SK-N-MC (cell line): ENCODE measurements at regions not wholly inside any gene's neighbourhood (a gene's known extent, or its start where the extent isn't known, plus 50 kb on each side); places are given as distances from the start of the nearest gene placed in this dataset.

Experiments used
- DNase-seq: peaks from one replicate; pipeline ENCODE4 v3.0.0-alpha.2; 2011; ENCODE audit warnings: low read depth, low spot score
- H3K27ac ChIP-seq: fragments of 200-600 bp; sonication (generic); 2 replicates; pipeline ENCODE4 v1.5.1; 2016; ENCODE audit warnings: mixed run types
- H3K36me3 ChIP-seq: fragments of 200-600 bp; sonication (generic); 2 replicates; pipeline ENCODE4 v1.6.1; 2017; ENCODE audit warnings: antibody characterized with exemption, low read length, mixed read lengths; ENCODE audit not compliant: insufficient read depth
- H3K4me3 ChIP-seq: fragments of 200-600 bp; sonication (generic); 2 replicates; pipeline ENCODE4 v1.5.1; 2016
- H3K9ac ChIP-seq: fragments of 200-600 bp; sonication (generic); 2 replicates; pipeline ENCODE4 v1.8.0; 2017; ENCODE audit warnings: mixed run types, mixed read lengths; ENCODE audit not compliant: insufficient read length
- H3K9me3 ChIP-seq: fragments of 200-600 bp; sonication (generic); 2 replicates; pipeline ENCODE4 v1.6.1; 2017; ENCODE audit warnings: low read depth, mild to moderate bottlenecking, antibody characterized with exemption, low read length, moderate library complexity, mixed read lengths
- EZH2 ChIP-seq: fragments of 200-600 bp; sonication (generic); IDR thresholded peaks from one replicate; pipeline ENCODE4 v1.6.1; 2017; ENCODE audit warnings: antibody characterized with exemption
- FOXP2 ChIP-seq: optimal IDR thresholded peaks from 2 replicates; pipeline ENCODE3; 2011; ENCODE audit warnings: mild to moderate bottlenecking, moderate library complexity; ENCODE audit not compliant: insufficient read depth; ENCODE audit errors: extremely low read length, control extremely low read depth
- POLR2AphosphoS5 ChIP-seq: IDR thresholded peaks from 2 replicates; pipeline ENCODE4 v1.6.1; 2012; ENCODE audit warnings: mild to moderate bottlenecking, low read depth, low read length, borderline replicate concordance

DNA sequence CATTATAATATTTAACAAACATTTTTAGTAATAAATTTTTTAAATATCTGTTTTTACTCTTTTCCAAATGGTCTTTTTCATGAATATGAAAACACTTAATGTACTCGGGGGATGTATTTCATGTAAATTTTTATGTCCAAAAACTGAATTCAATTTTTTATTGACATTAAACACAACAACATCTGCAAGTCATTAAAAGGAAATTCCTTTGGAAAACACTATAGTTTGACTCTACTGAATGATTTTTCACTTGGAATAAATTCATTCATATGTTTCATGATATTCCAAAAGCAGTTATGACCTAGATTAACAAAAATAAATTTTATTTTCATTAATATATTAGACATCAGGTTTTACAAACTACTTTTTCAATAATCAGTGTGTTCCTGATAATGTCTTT lies 239.8 kb upstream of the AGTR1 start:
- no peak overlapping the region for H3K9ac ChIP-seq
- H3K4me3 ChIP-seq: no peak overlapping the region
- no peak overlapping the region for H3K27ac ChIP-seq
- DNase-seq: no peak
- no peaks in the 10 kb centered on the region for H3K36me3 ChIP-seq
- H3K9me3 ChIP-seq: no peaks in the 10 kb centered on the region
- TF ChIP-seq FOXP2: no peak
- no peak for TF ChIP-seq POLR2AphosphoS5
- no peak for TF ChIP-seq EZH2

DNA sequence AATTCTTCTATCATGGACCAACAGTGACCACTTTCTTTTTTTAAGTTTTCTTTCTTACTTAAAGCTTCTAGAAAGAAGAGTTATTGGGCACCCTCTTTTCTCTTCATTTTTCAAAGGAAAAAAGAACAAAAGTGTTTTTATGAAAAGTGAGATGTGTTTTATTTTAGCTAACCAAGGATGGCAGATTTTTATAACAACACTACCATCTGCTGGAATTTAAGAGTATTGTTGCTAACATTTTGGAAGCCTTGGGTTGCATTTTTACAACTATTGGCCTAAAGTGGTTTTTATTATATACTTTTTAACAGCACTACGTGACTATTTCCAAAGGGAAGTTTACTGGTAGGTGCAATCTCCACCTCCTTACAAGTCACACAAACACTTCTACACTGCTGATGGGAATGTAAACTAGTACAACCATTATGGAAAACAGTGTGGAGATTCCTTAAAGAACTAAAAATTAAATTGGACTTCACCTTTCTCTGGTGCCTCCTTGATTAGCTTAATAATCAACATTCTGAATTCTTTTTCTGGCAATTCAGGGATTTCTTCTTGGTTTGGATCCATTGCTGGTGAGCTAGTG lies 237.7 kb upstream of the AGTR1 start:
- Histone ChIP-seq H3K4me3 (no peak overlapping the region), H3K9me3 (no peaks in the 10 kb centered on the region), H3K9ac (no peak overlapping the region), H3K27ac (no peak overlapping the region), H3K36me3 (no peaks in the 10 kb centered on the region)
- DNase-seq: no peak
- TF ChIP-seq EZH2 (no peak), FOXP2 (no peak), POLR2AphosphoS5 (no peak)

DNA sequence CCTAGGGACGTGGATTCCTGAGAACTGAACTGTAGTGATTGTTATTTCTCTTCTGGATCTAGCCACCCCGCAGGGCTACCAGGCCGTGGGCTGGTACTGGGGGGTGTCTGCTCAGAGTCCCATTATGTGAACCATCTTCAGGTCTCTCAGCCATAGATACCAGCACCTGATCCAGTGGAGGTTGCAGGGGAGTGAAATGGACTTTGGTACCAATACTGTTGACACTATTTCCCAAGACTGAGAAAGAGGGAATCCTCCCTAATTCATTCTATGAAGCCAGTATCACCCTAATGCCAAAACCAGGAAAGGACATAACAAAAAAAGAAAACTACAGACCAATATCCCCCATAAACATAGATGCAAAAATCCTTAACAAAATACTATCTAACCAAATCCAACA lies 237.0 kb upstream of the AGTR1 start:
- Histone ChIP-seq H3K36me3 (no peaks in the 10 kb centered on the region), H3K9me3 (no peaks in the 10 kb centered on the region), H3K27ac (no peak overlapping the region), H3K4me3 (no peak overlapping the region), H3K9ac (no peak overlapping the region)
- DNase-seq: no peak
- no peak for TF ChIP-seq FOXP2
- TF ChIP-seq EZH2: no peak
- no peak for TF ChIP-seq POLR2AphosphoS5

DNA sequence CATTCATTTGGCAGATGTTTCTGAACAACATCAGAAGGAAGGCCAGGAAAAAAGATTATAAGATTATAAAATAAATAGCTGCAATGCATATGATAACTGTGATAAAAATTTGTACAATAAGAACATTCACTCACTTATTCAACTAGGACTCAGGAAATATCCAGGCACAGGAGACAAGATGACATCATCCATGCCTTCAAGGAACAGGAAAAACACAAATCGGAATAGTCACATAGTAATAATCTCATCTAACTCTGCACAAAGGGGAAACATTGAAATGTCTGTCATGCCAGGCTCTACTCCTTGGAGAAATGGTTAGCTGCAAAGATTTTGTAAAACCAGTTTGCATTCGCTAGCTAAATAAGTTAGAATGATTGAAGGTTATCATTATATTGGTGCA lies 233.5 kb upstream of the AGTR1 start:
- no peak overlapping the region for H3K9ac ChIP-seq
- no peak overlapping the region for H3K27ac ChIP-seq
- H3K4me3 ChIP-seq: no peak overlapping the region
- no peaks in the 10 kb centered on the region for H3K36me3 ChIP-seq
- no peak for DNase-seq
- no peaks in the 10 kb centered on the region for H3K9me3 ChIP-seq
- TF ChIP-seq EZH2 (no peak), FOXP2 (no peak), POLR2AphosphoS5 (no peak)

DNA sequence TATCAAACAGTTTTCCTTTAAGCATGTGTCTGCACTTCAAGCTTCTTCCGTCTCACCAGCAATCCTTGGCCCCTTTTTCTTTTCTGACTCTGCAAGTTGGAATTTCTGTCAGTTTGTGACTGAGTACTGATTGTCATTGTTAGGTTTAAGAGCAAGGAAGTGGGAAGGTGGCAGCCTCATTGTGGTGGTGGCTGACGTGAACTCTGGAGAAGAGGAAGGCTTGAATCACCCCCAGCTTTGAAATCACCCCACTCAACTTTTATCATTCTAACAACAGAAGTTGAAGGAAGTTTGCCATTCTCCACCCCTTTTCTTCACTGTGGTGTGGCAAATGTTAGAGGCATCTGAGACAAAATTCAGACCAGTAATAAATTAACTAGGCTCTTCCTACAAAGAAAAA lies 231.6 kb upstream of the AGTR1 start:
- no peak overlapping the region for H3K4me3 ChIP-seq
- H3K27ac ChIP-seq: no peak overlapping the region
- no peak overlapping the region for H3K9ac ChIP-seq
- DNase-seq: no peak
- no peaks in the 10 kb centered on the region for H3K9me3 ChIP-seq
- TF ChIP-seq EZH2: no peak
- no peak for TF ChIP-seq POLR2AphosphoS5
- no peak for TF ChIP-seq FOXP2
- no peaks in the 10 kb centered on the region for H3K36me3 ChIP-seq

DNA sequence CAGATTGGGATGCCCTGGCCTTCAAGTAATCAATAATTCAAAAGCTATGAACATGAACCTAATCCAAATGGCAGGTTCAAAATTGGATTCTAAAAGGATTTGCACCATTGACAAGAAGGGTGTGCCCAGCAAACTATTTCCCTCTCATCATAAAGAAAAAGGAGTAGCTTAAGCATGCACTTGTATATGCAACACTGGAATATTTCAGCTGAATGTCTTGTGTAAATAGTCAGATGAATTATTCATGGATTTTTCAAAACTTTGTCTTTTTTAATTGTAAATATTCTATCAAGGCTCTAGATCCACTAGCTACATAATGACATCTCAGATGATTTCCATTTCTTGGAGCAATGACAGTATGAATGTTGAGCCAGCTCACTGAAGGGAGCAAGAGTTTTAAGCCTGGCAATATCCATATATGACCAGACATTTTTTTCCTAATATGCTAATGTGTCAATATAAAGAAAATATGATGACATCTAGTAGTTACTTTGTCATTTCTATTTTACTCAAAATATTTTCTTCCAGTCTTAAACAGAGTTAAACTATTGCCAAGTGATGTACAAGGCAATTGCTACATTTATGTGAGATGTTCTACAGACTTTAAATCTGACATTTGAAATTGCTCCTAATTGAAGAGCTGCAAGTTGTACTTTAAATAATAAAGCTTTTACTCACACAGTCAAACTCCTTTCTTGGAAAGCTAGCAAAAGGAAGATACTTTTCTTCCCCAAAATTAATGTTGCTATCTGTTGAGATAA lies 230.5 kb upstream of the AGTR1 start:
- no peaks in the 10 kb centered on the region for H3K9me3 ChIP-seq
- no peak for TF ChIP-seq FOXP2
- no peak for TF ChIP-seq POLR2AphosphoS5
- TF ChIP-seq EZH2: no peak
- no peaks in the 10 kb centered on the region for H3K36me3 ChIP-seq
- H3K9ac ChIP-seq: no peak overlapping the region
- H3K27ac ChIP-seq: no peak overlapping the region
- no peak for DNase-seq
- no peak overlapping the region for H3K4me3 ChIP-seq

DNA sequence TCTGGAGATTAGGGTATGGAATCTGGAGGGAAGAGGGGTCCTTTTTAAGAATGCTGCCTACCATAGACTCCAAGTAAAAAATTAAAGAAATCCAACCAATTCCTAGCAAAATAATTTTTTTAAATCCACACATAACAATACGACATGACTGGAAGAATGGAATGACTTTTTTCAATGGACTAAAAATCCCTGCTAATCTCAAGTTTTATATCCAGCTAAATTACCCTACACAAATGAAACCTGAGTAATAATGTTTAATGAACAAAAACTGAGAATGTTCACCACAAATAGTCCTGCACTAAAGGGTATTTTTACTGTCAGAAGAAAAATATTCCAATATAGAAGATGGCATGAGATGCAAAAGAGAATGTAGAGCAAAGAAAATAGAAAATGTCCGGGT lies 220.3 kb upstream of the AGTR1 start:
- Histone ChIP-seq H3K4me3 (no peak overlapping the region), H3K9me3 (no peaks in the 10 kb centered on the region), H3K9ac (no peak overlapping the region), H3K36me3 (no peaks in the 10 kb centered on the region), H3K27ac (no peak overlapping the region)
- DNase-seq: no peak
- TF ChIP-seq POLR2AphosphoS5 (no peak), EZH2 (no peak), FOXP2 (no peak)

DNA sequence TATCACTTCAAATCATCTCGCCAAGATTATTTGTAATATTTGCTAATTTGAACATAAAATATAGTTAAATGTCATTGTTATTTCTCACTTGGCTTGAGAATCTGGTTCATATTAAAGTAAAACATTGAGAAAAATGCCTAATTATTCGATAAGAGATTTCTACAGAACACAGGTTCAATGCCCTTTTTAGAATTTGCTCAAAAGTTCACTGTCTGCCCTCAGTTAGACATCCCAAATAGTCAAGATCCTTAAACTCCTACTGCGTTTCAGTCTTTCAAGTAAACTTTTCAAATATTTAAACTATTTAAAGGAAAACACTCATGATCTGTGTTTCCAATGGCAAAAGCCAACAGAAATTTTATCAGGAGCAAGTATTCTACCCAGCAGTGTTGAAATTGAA lies 204.1 kb upstream of the AGTR1 start:
- no peaks in the 10 kb centered on the region for H3K9me3 ChIP-seq
- TF ChIP-seq POLR2AphosphoS5 (no peak), EZH2 (no peak), FOXP2 (no peak)
- no peak overlapping the region for H3K9ac ChIP-seq
- no peaks in the 10 kb centered on the region for H3K36me3 ChIP-seq
- no peak overlapping the region for H3K4me3 ChIP-seq
- H3K27ac ChIP-seq: no peak overlapping the region
- DNase-seq: no peak
